ENCODE measurements at regions not wholly inside any gene's neighbourhood (a gene's known extent, or its start where the extent isn't known, plus 50 kb on each side); places are given as distances from the start of the nearest gene placed in this dataset.

DNA sequence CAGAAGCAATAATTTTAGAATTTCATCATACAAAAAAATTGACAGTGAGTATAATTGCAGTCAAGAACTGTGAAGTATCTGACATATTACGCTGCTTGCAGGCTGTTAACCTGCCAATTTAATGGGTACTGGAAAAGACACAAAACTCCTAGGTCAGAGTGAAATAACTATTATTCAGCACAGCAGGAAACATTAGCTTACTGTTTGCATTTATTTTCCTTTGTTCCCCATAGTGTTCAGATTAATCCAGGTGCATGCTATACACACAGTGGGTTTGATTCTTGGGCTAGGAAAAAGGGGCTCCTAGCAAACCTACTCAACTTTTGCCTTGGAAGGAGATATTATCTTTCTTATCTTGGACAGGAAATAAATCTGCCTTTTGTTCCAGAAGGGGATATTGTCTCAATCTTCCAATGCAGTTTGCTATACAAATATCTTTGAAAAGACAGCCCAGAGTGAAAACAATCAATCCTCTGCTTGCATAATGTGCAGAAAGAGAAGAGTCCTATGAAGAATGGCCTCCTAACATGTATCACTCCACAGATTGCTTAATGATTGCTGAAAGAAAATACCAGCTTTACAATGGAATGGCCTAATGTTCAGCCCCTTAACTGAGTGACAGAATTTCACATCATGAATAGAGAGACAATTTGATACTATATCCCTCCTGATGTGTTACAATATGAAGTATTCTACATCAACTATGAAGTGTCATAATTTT lies 443.4 kb downstream of the TBC1D4 start:
- no peak for DNase-seq

DNA sequence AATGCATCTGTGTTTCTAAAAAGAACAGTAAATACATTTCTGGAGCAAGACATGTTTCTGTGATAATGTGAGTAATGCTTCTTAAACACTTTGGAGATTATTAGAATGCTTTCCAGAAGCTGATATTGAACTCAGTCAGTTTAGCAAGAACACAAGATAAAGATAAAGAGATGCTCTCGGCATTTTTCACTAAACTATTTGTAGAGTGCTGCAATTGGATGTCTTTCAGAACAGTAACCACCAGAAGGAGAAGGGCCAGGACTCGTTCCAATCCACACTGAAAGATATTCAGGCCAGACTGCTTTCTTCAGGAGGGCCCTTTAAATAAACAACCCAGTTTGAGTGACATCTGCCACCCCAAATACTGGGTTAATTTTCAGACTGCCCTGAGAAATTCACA lies 456.0 kb downstream of the TBC1D4 start:
- no peak for DNase-seq

DNA sequence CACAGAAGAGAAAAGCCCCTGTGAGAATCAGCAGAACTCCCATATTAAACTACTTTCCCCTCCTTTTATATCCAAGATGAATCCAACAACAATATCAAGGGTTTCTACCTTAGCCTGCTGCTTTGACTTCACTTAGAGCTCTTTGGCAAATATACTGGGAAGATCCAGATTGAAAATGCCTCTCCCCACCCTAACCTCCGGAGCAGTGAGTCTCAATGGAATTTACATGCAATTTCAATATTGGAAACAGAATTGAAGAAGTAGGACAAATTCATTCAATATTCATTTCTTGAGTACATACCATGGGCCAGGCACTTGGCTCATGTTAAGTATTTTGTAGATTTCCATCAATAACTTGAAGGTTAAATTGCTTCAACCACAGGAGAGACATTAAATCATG lies 457.4 kb downstream of the TBC1D4 start:
- DNase-seq = no peak

DNA sequence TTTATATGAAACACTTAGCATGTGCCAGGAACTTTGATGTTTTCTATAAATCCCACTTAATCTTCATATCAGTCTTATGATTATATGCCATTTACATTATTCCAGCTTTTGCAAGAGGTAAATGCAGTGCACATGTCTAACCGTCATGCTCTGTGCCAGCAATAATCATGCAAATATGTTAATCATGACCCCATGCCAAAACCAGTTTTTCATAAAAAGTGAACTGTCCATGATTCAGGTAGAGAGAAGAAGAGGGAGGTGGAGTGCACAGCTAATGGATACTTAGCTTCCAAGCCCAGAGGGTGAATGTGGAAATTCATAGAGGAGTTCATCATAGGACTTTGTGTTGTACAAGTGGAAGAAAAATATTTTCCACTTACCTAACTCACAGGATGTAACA lies 458.4 kb downstream of the TBC1D4 start:
- no peak for DNase-seq

DNA sequence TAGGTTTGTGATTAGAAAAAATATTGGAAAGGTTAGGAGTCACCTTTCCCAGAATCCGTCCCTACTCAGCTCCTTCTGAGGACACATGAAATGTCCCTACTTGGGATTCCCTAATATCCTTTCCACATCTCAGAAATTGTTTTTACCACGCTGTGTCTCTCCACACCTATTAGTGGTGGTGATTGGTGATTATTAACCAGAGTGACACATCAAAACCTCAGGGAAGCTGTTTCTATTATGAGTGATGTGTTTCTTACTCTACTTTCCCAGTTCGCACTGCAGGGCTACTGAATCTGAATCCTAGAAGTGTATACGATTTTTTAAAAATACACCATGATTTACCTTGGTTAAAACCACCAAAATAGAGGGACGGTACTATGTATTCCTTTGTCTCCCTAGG lies 460.8 kb downstream of the TBC1D4 start:
- no peak for DNase-seq

DNA sequence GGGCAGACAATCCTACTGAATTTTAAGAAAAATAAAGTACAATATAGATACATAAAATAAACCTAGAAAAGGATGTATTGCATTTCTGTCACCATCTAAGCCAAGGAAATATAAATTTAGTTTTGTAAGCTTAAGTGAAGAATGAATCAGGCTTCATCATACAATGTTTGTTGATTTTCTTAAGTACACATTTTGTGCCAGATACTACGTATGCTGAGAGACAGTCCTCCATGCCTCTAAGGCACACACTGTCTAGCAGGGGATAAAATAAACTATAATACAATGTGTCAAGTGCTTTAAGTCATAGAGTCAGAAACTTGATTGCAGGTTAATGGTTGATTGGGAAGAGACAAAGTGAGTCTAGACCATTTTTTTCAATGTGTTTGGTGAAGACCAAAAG lies 465.7 kb downstream of the TBC1D4 start:
- no peak for DNase-seq

DNA sequence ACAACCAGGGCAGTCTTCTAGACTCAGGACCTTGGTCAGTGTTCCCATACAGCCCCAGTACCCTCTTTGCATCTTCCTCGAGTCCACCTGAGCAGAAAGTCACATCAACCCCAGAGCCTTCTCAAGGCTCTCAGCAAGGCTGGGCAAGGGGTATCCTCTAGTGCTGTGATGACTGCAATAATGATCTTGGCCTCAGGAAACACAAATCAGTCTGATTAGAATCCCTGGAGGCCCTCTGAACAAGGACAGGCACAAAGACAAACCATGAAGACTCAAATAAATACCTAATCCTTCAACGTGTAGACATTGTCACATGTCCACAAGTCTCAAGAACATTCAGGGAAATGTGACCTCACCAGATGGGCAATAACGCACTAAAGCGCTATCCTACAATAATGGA lies 468.2 kb downstream of the TBC1D4 start:
- DNase-seq = no peak

DNA sequence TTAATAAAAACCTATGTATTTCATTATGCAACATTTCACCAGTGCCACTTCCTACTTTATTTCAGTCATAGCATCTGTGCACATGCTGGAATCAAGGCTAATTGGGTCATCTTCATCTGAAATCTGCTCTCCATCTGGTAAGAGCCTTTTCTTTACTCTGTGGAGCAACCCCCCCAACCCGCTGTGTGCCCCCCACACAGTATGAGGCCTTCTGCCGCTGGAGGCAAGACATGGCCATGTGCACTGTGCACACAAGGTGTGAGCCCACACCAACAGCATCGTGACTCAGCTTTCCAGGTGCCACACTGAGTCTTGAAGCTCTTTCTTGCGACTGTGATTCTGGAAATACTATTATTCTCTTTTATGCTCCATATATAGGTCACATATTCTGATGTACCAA lies 471.0 kb downstream of the TBC1D4 start:
- no peak for DNase-seq

DNA sequence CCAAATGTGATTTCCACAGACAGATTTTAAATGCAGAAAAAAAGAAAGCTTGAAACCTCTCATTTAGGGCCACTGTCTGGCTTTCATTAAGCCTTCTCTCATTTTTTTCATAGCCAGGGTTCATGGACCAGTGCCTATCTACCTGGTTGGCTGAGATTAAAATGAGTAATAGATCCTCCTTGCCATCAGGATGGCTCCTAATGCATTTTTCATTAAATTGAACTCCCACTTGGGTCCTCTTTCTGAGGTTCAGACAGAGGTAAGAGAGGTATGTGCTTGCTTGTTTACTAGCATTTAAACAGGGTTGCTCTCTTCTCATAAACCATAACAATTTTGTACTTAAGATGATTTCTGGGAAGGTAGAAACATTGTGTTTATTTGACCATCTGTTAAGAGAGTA lies 473.0 kb downstream of the TBC1D4 start:
- DNase-seq = no peak

DNA sequence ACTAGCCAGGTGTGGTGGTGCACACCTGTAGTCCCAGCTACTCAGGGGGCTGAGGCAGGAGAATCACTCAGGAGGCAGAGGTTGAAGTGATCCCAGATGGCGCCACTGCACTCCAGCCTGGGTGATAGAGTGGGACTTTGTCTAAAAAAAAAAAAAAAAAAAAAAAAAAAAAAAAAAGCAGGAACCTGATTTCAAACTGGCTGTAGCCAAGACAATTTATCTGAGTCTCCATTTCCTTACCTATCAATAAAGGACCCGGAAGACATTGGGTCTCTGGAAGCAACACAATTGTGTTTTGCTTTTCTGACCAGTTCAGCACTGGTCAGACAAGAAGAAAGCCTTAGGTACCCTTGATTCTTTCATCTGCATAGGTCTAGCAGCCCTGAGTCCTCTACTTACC lies 491.0 kb downstream of the TBC1D4 start:
- DNase-seq = no peak

DNA sequence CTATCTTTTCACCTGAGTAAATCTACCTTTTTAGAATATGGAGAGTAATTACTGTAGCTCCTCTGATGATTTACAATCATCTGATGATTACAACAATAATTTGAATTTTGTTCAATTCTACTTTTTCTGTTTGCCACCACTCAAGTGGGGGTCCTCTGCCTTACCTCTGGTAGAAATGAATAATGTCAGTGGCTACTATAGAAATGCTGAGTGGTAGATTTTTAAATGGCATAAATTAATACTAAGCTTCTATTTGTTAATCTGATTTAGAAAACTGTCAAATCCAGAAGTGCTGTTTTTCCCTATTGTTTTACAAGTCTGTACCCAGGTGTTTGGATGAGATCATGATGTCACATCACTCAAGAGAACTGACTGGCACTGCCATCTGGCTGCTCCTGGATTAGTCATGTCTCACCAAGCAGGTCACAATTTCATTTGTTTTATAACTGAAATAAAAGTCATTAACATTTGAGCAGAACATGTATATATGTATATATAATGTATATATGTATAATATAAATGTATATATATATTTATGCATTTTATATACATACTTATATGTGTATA lies 494.8 kb downstream of the TBC1D4 start:
- DNase-seq = no peak

DNA sequence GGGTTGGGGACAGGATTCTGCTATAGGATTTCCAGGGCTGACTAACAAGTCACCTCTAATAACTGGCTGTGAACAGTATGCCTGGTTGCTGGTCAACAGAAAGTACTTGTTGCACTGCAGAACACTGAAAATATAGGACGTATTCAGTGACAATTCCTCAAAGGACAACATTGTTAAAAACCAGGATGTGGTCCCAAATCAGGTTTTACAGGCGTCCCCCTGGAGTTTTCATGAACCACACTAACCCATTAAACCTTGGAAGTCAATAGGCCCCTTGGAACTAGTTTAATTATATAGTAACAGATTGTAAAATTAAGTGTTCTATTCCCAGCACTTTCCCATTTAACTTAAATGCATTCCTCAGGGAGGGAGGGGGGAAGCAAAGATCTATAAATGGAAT lies 495.4 kb downstream of the TBC1D4 start:
- DNase-seq = no peak

DNA sequence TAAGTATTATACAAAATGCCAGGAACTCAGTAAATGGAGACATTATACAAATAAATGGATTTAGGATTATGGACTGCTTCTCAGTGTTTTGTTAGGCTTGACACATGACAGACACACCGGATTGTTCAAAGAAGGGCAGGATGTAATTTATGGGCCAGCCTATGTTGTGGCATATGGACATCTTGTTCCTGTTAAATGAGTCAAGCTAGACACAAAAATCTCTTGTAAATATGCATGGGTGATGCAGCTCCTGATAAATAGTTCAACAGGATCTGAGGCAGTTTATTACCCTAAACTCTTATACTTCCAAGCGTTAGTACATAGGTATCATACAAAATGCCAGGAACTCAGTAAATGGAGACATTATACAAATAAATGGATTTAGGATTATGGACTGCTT lies 502.3 kb downstream of the TBC1D4 start:
- no peak for DNase-seq

DNA sequence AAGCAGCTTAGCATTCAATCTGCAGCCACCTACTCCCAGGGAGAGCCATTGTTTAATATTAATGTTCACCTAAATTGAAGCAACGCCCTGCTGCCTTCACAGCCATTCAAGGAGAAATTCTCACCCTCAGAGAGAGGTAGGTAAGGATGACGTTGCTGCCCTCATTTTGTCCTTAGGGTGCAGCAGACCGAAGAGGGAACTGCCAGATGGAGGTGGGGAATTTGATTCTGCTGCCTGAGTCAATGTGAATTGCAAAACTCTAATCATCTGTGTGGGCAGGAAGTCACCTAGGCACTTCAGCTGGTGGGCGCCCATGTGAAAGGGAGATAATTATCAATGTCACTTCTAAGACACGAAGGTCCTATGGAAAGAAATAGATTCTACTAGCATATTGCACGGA lies 503.4 kb downstream of the TBC1D4 start:
- DNase-seq = no peak

DNA sequence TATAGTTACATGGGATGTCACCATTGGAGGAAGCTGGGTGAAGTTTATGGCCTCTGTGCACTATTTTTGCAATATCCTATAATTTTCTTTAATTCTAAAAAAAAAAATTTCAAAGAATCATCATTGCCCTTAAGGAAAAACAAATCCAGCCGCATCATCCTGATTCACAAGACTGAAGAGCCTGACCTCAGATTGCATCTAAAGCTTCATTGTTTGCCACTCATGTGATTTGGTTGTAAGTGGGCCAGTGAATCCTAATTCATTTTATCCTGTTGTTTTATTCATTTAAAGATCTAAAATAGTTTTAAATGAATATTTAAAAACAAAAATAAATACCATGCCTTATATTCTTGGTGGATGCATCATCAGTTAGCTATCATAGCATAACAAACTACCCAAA lies 504.5 kb downstream of the TBC1D4 start:
- no peak for DNase-seq

DNA sequence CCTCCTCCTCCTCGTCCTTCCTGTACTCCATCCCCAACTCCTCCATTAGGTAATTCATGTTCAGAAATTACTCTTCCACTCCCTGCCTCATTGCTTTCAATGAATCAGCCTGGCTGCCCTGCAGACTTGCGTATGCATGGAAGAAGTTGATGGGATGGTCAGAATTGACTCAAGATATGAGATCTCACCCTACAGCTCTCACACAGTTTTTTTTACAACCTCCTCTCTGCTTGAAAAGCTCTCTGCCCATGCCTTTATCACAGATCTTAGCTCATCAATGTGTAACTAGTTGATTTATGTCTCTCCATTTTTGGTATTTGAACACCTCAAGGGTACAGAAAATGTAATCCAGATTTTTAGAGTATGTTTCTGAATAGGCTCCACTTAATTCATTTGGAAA lies 506.9 kb downstream of the TBC1D4 start:
- DNase-seq = no peak

DNA sequence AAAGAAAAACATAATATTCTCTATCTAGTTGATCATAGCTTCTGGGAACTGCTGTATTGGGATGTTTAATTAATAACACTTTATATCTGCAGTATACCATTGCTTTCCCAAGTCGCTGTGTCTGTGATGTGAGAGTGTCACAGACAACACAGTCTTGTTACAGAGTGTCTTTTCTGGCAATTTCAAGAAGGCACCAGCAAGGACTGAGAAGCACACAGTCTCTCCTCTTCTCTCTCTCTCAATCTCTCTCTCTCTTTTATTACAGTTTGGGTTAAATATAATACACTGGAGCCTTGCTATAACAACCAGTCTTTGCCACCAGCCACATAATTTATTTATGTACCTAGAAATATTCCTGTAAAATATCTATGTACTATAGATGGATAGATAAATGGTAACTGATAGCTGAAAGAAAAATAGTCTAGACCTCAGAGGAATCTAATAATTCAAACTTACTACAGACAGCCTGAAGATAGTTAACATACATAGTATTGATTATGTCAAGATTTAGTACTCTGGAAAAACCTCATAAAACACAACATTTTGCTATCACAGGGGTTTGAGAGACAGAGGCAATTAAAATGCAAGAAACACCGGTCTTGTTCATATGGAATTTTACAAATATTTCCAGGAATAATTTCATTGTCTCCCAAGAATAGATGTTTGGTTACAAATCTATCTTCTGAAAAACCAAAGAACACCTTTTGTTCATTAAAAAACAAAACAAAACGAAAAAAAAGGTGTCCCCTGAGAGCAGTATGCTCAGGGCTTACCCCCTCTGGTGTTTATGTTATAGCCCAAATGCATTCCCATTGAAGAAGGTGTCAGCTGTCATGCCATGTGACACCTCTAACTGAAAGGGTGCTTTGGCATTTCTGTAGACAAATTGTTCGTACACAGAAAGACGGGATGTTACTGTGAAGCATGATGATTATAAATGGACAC lies 507.8 kb downstream of the TBC1D4 start:
- no peak for DNase-seq

DNA sequence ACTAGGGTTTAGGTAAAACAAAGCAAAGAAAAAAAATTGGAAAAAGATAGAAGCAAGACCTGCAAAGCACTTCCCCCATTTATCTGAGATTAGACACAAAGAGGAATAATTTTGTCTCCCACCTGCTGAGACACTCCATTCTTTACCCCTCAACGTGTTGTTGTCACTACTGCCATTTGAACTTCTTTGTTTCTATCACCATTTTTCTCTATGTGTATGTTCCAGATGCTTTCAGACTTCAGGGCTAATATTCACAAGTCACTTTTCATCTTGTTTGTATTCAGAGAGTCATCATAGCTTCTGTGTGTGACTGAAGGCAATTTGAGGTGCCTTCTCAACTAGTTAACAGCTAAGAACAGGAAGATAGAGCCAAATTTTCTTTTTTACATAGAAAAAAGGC lies 512.5 kb downstream of the TBC1D4 start:
- DNase-seq = no peak

DNA sequence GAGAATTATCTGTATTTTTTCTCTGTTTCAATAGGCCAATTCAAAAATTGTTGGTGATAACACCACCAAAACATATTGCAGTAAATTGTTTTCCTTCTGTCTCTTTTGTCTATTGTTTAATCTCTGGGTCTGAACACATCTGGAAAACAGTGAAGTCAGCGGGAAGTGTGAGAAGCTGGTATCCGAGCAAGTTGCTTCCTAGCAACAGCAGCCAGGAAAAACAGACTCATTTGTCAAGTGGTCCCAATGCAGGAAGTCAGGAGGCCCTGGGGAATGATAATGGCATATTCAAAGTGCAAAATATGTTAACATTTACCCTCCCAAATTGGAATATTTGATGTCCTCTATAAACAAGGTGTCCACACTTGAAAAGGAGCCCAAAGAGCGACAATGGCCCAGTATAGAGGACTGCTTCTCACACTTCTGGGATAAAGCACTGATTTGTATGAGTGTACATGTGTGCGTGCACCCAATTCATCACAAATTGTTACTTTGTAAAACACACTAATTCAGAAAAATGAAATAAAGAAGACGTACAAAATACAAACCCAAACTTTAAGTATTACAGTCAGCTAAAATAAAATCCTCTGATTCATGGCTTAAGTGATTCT lies 515.0 kb downstream of the TBC1D4 start:
- DNase-seq = no peak

DNA sequence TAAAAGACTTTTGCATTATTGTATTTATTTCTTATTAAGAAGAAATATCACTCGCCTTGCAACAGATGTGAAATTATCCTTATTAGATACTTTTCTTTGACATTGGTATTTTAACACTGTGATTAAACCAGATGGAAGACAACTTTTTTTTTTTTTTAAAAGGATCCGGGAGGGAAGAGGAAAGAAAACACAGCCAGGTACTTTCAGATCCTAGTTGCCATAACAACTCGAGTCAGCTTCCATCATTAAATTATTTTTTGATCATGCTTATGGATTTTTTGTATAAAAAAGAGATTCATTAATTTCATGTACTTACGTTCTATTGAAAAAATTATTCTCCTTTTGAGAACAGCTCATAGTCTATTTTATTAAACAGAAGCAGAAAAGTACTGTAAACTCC lies 515.7 kb downstream of the TBC1D4 start:
- DNase-seq = no peak

DNA sequence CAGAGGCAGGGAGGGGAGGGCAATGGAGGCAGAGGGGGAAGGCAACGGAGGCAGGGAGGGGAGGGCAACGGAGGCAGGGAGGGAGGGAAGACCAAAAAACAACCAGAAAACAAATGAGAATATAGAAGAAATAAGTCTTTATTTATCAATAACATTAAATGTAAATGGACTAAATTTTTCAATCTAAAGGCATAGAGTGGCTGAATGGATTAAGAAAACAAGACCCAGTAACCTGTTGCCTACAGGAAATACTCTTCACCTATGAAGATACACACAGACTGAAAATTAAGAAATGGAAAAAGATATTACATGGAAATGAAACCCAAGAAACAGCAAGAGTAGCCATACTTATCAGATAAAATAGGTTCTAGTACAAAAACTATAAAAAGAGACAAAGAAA lies 536.3 kb downstream of the TBC1D4 start:
- DNase-seq = no peak

DNA sequence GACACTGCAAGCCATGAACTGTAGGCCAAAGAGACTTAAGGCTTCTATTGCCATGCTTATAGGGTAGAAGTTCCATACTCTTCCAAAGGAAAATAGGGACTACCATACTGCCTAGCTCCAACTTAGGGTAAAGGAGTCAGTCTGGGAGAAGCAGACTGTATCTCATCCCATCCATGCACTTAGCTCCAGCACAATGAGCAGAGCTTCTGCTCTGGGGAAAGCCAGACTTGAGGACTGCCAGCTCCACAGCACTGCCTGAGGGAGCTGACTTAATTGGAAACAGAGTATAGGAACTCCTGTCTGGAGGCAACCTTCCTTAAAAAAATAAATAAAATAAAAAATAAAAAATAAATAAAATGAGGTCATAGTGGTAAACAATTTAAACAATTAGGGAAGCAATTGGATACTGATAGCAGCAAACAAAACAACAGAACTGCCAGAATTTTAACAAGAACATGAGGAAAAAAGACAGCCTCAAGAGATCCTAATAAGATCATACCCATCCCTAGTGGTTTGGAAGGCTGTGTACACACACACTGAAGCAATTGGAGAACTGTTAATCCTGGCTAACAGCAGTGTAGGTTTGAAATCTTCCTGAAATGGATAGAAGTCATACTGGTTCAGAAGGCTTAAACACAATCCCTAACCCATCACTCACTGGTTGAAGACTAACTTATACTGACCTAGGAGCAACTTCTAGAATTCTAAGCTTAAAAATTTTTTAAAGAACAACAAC lies 550.1 kb downstream of the TBC1D4 start:
- DNase-seq = no peak

All from hematopoietic multipotent progenitor cell treated with erythropoietin and hydrocortisone succinate and interleukin-3 and kit ligand, for 8 days (in vitro differentiated cells).